Mesenchymal stem cell (in vitro differentiated cells and primary cell): ENCODE measurements at regions not wholly inside any gene's neighbourhood (a gene's known extent, or its start where the extent isn't known, plus 50 kb on each side); places are given as distances from the start of the nearest gene placed in this dataset.

ENCODE experiments used
- DNase-seq: peaks from one replicate; pipeline ENCODE4 v3.0.0-alpha.2; 2013
- H2AFZ ChIP-seq: one replicate; pipeline ENCODE4 v1.6.1; 2013; ENCODE audit warnings: low read depth, mild to moderate bottlenecking, control low read depth, inconsistent platforms, low read length, moderate library complexity
- H2AK5ac ChIP-seq: 2 replicates; pipeline ENCODE4 v1.6.1; 2013; ENCODE audit warnings: low read length, moderate library complexity, mild to moderate bottlenecking, inconsistent platforms; ENCODE audit not compliant: severe bottlenecking
- H2BK120ac ChIP-seq: one replicate; pipeline ENCODE4 v1.6.1; 2013; ENCODE audit warnings: low read depth, mild to moderate bottlenecking, inconsistent platforms, low read length, moderate library complexity
- H2BK12ac ChIP-seq, 2 experiments: one replicate each; pipeline ENCODE4 v1.6.1; 2013; ENCODE audit warnings: inconsistent platforms in 2 of 2, low read length in 2 of 2, mild to moderate bottlenecking in 2 of 2, moderate library complexity in 2 of 2, control low read depth in 1 of 2
- H2BK15ac ChIP-seq: one replicate; pipeline ENCODE4 v1.6.1; 2013; ENCODE audit warnings: mild to moderate bottlenecking, low read depth, inconsistent platforms; ENCODE audit not compliant: poor library complexity, severe bottlenecking
- H2BK5ac ChIP-seq: 2 replicates; pipeline ENCODE4 v1.6.1; 2013; ENCODE audit warnings: low read depth, mild to moderate bottlenecking, low read length, control low read depth, inconsistent platforms; ENCODE audit not compliant: poor library complexity, severe bottlenecking
- H3K14ac ChIP-seq, 2 experiments: one replicate each; pipeline ENCODE4 v1.6.1; 2013; ENCODE audit warnings: inconsistent platforms in 2 of 2, low read length in 2 of 2, control low read depth in 1 of 2, mild to moderate bottlenecking in 1 of 2, moderate library complexity in 1 of 2
- H3K18ac ChIP-seq, 2 experiments: one replicate each; pipeline ENCODE4 v1.6.1; 2013; ENCODE audit warnings: inconsistent platforms in 2 of 2, low read length in 2 of 2, control low read depth in 1 of 2, low read depth in 1 of 2, mild to moderate bottlenecking in 1 of 2
- H3K23ac ChIP-seq, 2 experiments: one replicate each; pipeline ENCODE4 v1.6.1; 2013; ENCODE audit warnings: inconsistent platforms in 2 of 2, low read length in 2 of 2, mild to moderate bottlenecking in 2 of 2, moderate library complexity in 2 of 2, control low read depth in 1 of 2
- H3K27ac ChIP-seq: 2 replicates; pipeline ENCODE4 v1.5.1; 2013; ENCODE audit warnings: mild to moderate bottlenecking, moderate library complexity, low read length, control low read depth, inconsistent platforms; ENCODE audit not compliant: poor library complexity, severe bottlenecking
- H3K27me3 ChIP-seq, 2 experiments: 2 replicates each; pipeline versions ENCODE4 v1.6.1 to v1.7.0; 2013; ENCODE audit warnings: low read length in 2 of 2, mild to moderate bottlenecking in 2 of 2, moderate library complexity in 2 of 2, control low read depth in 1 of 2, inconsistent platforms in 1 of 2; ENCODE audit not compliant: control insufficient read depth in 1 of 2, insufficient read depth in 1 of 2
- H3K36me3 ChIP-seq, 2 experiments: 2 replicates each; pipeline versions ENCODE4 v1.6.1 to v1.7.0; 2013; ENCODE audit warnings: low read length in 2 of 2, control low read depth in 1 of 2, inconsistent platforms in 1 of 2, low read depth in 1 of 2, mild to moderate bottlenecking in 1 of 2; ENCODE audit not compliant: insufficient read depth in 2 of 2, control insufficient read depth in 1 of 2
- H3K4ac ChIP-seq, 2 experiments: one replicate each; pipeline ENCODE4 v1.6.1; 2013; ENCODE audit warnings: inconsistent platforms in 2 of 2, low read length in 2 of 2, mild to moderate bottlenecking in 2 of 2, moderate library complexity in 2 of 2, control low read depth in 1 of 2, low read depth in 1 of 2
- H3K4me1 ChIP-seq: 2 replicates; pipeline ENCODE4 v1.6.1; 2013; ENCODE audit warnings: low read depth, low read length, control low read depth; ENCODE audit not compliant: control insufficient read depth, insufficient read depth
- H3K4me2 ChIP-seq: 2 replicates; pipeline ENCODE4 v1.6.1; 2013; ENCODE audit warnings: low read length, mild to moderate bottlenecking, inconsistent platforms; ENCODE audit not compliant: poor library complexity, severe bottlenecking
- H3K4me3 ChIP-seq, 2 experiments: 2 replicates each; pipeline versions ENCODE4 v1.5.1 to v1.7.0; 2013; ENCODE audit warnings: low read length in 2 of 2, mild to moderate bottlenecking in 2 of 2, control low read depth in 1 of 2, low read depth in 1 of 2; ENCODE audit not compliant: insufficient read depth in 1 of 2
- H3K79me1 ChIP-seq: replicated peaks from 2 replicates; pipeline ENCODE4 v1.6.1; 2013; ENCODE audit warnings: mild to moderate bottlenecking, control low read depth, low read length, inconsistent platforms; ENCODE audit not compliant: poor library complexity, severe bottlenecking
- H3K9ac ChIP-seq: 2 replicates; pipeline ENCODE4 v1.7.0; 2013; ENCODE audit warnings: mild to moderate bottlenecking, low read length, moderate library complexity
- H3K9me3 ChIP-seq: 2 replicates; pipeline ENCODE4 v1.7.0; 2013; ENCODE audit warnings: mild to moderate bottlenecking, low read length; ENCODE audit not compliant: control insufficient read depth
- H4K8ac ChIP-seq: one replicate; pipeline ENCODE4 v1.6.1; 2013; ENCODE audit warnings: inconsistent platforms, mild to moderate bottlenecking, low read length, moderate library complexity
- H4K91ac ChIP-seq: one replicate; pipeline ENCODE4 v1.6.1; 2013; ENCODE audit warnings: mild to moderate bottlenecking, low read length, inconsistent platforms
- WGBS: methylation state at CpG from one replicate; pipeline ENCODE4 v1.1.7; 2013; ENCODE audit warnings: mixed read lengths; 5-methylcytosine and 5-hydroxymethylcytosine counted together

- Histone ChIP-seq H3K18ac (no peak overlapping the region), H3K14ac (no peak overlapping the region), H3K9ac (no peak overlapping the region), H3K4ac (no peak overlapping the region), H3K27me3 (no peaks in the 10 kb centered on the region), H2AFZ (no peak overlapping the region), H3K79me1 (no peaks in the 10 kb centered on the region), H4K8ac (no peak overlapping the region), H3K36me3 (no peaks in the 10 kb centered on the region), H2BK5ac (no peak overlapping the region), H3K4me2 (no peak overlapping the region), H4K91ac (no peak overlapping the region), H3K27ac (no peak overlapping the region), H2BK12ac (no peak overlapping the region), H3K23ac (no peak overlapping the region), H2AK5ac (no peak overlapping the region), H3K4me1 (no peaks in the 10 kb centered on the region), H3K4me3 (no peak overlapping the region), H3K9me3 (peaks cover 12% of the 10 kb centered on the region), H2BK120ac (no peak overlapping the region), H2BK15ac (no peak overlapping the region)
- DNase-seq = no peak
These were observed 91.6 kb upstream of the STK32A start for GRCh38 chr5:147143215-147143614.

GRCh38 chr5:147145328-147145727, 89.5 kb upstream of the STK32A start:
- 67% methylated on average over 1 of the region's 1 CpG for WGBS

GRCh38 chr5:147148715-147149114, 86.1 kb upstream of the STK32A start:
- no peak overlapping the region for H2BK120ac ChIP-seq
- H3K9ac ChIP-seq = no peak overlapping the region
- no peak overlapping the region for H3K23ac ChIP-seq
- no peak overlapping the region for H3K27ac ChIP-seq
- no peak overlapping the region for H4K91ac ChIP-seq
- H2BK12ac ChIP-seq = no peak overlapping the region
- no peaks in the 10 kb centered on the region for H3K9me3 ChIP-seq
- H3K14ac ChIP-seq = no peak overlapping the region
- H2BK15ac ChIP-seq = no peak overlapping the region
- no peak overlapping the region for H3K18ac ChIP-seq
- H2BK5ac ChIP-seq = no peak overlapping the region
- H3K4me2 ChIP-seq = no peak overlapping the region
- 83% methylated on average over 1 of the region's 1 CpG for WGBS
- no peaks in the 10 kb centered on the region for H3K27me3 ChIP-seq
- no peak for DNase-seq
- H3K4me3 ChIP-seq = no peak overlapping the region
- no peaks in the 10 kb centered on the region for H3K36me3 ChIP-seq
- no peak overlapping the region for H2AFZ ChIP-seq
- H2AK5ac ChIP-seq = no peak overlapping the region
- no peak overlapping the region for H4K8ac ChIP-seq
- H3K79me1 ChIP-seq = no peaks in the 10 kb centered on the region
- no peaks in the 10 kb centered on the region for H3K4me1 ChIP-seq
- no peak overlapping the region for H3K4ac ChIP-seq

More at GRCh38 chr5:147145328-147145727, 89.5 kb upstream of the STK32A start:
- Histone ChIP-seq H3K27me3 (no peaks in the 10 kb centered on the region), H3K27ac (no peak overlapping the region), H3K36me3 (no peaks in the 10 kb centered on the region), H3K4me2 (no peak overlapping the region), H3K18ac (no peak overlapping the region), H3K14ac (no peak overlapping the region), H2AFZ (no peak overlapping the region), H3K9me3 (no peaks in the 10 kb centered on the region), H2BK12ac (no peak overlapping the region), H2BK15ac (no peak overlapping the region), H3K23ac (no peak overlapping the region), H2BK120ac (no peak overlapping the region), H3K4ac (no peak overlapping the region), H4K91ac (no peak overlapping the region), H3K4me3 (no peak overlapping the region), H2AK5ac (no peak overlapping the region), H3K79me1 (no peaks in the 10 kb centered on the region), H4K8ac (no peak overlapping the region), H2BK5ac (no peak overlapping the region), H3K9ac (no peak overlapping the region), H3K4me1 (no peaks in the 10 kb centered on the region)
- DNase-seq = no peak

- Histone ChIP-seq H3K27ac (no peak overlapping the region), H3K4me2 (no peak overlapping the region), H4K8ac (no peak overlapping the region), H2BK5ac (no peak overlapping the region), H3K79me1 (no peaks in the 10 kb centered on the region), H4K91ac (no peak overlapping the region), H3K27me3 (no peaks in the 10 kb centered on the region), H2BK15ac (no peak overlapping the region), H3K23ac (no peak overlapping the region), H2BK120ac (no peak overlapping the region), H3K9me3 (no peaks in the 10 kb centered on the region), H3K9ac (no peak overlapping the region), H3K4me1 (no peaks in the 10 kb centered on the region), H3K14ac (no peak overlapping the region), H2AFZ (no peak overlapping the region), H3K4me3 (no peak overlapping the region), H2BK12ac (no peak overlapping the region), H3K18ac (no peak overlapping the region), H2AK5ac (no peak overlapping the region), H3K4ac (no peak overlapping the region), H3K36me3 (no peaks in the 10 kb centered on the region)
- WGBS = 86% methylated on average over 1 of the region's 1 CpG
- no peak for DNase-seq
These were observed 82.7 kb upstream of the STK32A start for GRCh38 chr5:147152086-147152485.
